PFSK-1 (cell line): ENCODE measurements at regions not wholly inside any gene's neighbourhood (a gene's known extent, or its start where the extent isn't known, plus 50 kb on each side); places are given as distances from the start of the nearest gene placed in this dataset.

ENCODE experiments used
- POLR2AphosphoS5 ChIP-seq: IDR thresholded peaks from 2 replicates; pipeline ENCODE4 v1.6.1; 2012; ENCODE audit warnings: low read depth, mild to moderate bottlenecking, control low read depth, low read length, moderate library complexity
- TAF1 ChIP-seq: IDR thresholded peaks from 2 replicates; pipeline ENCODE4 v1.6.1; 2012; ENCODE audit warnings: low read length, control low read depth, borderline replicate concordance; ENCODE audit not compliant: insufficient read depth

GRCh38 chr7:32250471-32251260 lies 180.5 kb upstream of the PDE1C start:
- no peak for TF ChIP-seq POLR2AphosphoS5
- no peak for TF ChIP-seq TAF1
